ENCODE measurements at regions not wholly inside any gene's neighbourhood (a gene's known extent, or its start where the extent isn't known, plus 50 kb on each side); places are given as distances from the start of the nearest gene placed in this dataset.

- no peak overlapping the region for H4K91ac ChIP-seq (ENCODE audit: insufficient read length, low read depth, low read length)
- no peak overlapping the region for H3K9ac ChIP-seq (ENCODE audit: extremely low read depth, insufficient read length, low read length)
- no peak overlapping the region for H3K4ac ChIP-seq (ENCODE audit: low read depth, low read length)
- H2BK120ac ChIP-seq (ENCODE audit: low read depth, low read length, poor library complexity, severe bottlenecking): no peak overlapping the region
- Mint-ChIP-seq H3K4me3 (no peak overlapping the region), H3K9me3 (peaks cover 3 to 4% of the 10 kb centered on the region in 2 experiments; a peak in 1 of 5 replicates), H3K27me3 (ENCODE audit: low read depth) (no peaks in the 10 kb centered on the region; the same call in none of the 2 replicates), H3K27ac (no peak overlapping the region), H3K36me3 (ENCODE audit: insufficient read depth in 1 of 3, low read depth in 3 of 3) (no peaks in the 10 kb centered on the region), H3K4me1 (peaks cover 31 to 32% of the 10 kb centered on the region in 2 experiments)
- H2BK15ac ChIP-seq (ENCODE audit: low read depth, low read length): no peak overlapping the region
- H2BK20ac ChIP-seq (ENCODE audit: low read depth, low read length, poor library complexity, severe bottlenecking): no peak overlapping the region
- H3K56ac ChIP-seq (ENCODE audit: insufficient read length, low read depth, low read length): no peak overlapping the region
- no peak for DNase-seq
- H3K23ac ChIP-seq (ENCODE audit: insufficient read length, low read depth, low read length): no peak overlapping the region
- no peak overlapping the region for H3T11ph ChIP-seq (ENCODE audit: low read length)
- H3K4me2 ChIP-seq (ENCODE audit: insufficient read depth, insufficient read length, low read length): no peak overlapping the region
- H3K79me2 ChIP-seq (ENCODE audit: insufficient read depth, low read length): no peaks in the 10 kb centered on the region
- H3K9me3 ChIP-seq (ENCODE audit: control insufficient read depth, low read depth, low read length): no peaks in the 10 kb centered on the region
- no peak overlapping the region for H2BK5ac ChIP-seq (ENCODE audit: insufficient read length, low read length)
- no peaks in the 10 kb centered on the region for H3K23me2 ChIP-seq (ENCODE audit: insufficient read length, low read depth, low read length, poor library complexity, severe bottlenecking)
- H3K27ac ChIP-seq (ENCODE audit: insufficient read length, low read depth, low read length): no peak overlapping the region
- no CpG with 5 or more reads among the region's 1 CpG for WGBS (ENCODE audit: extremely low coverage, insufficient read length, low lambda C conversion rate)
- no peak for TF ChIP-seq CTCF (conservative IDR thresholded peaks at IDR 0.05)
- no peaks in the 10 kb centered on the region for H4K20me1 ChIP-seq (ENCODE audit: control insufficient read depth, insufficient read depth, insufficient read length)
- H2BK12ac ChIP-seq (ENCODE audit: insufficient read length, low read depth, low read length): no peak overlapping the region
- no peaks in the 10 kb centered on the region; the same call in 1 of the 2 replicates for H3K27me3 ChIP-seq (ENCODE audit: insufficient read depth, low read length)
- H2AK5ac ChIP-seq (ENCODE audit: insufficient read length, low read length): no peak overlapping the region
- no peaks in the 10 kb centered on the region for H3K79me1 ChIP-seq (ENCODE audit: insufficient read depth, low read depth, low read length, poor library complexity, severe bottlenecking)
- no peak overlapping the region for H3K18ac ChIP-seq (ENCODE audit: insufficient read length, low read depth, low read length)
- H3K4me1 ChIP-seq (ENCODE audit: insufficient read depth, low read length): no peaks in the 10 kb centered on the region; the same call in 1 of the 2 replicates
- no peak overlapping the region for H4K5ac ChIP-seq (ENCODE audit: insufficient read length, low read depth, low read length)
- H2AFZ ChIP-seq (ENCODE audit: low read length): no peak overlapping the region
- H4K8ac ChIP-seq (replicated peaks; ENCODE audit: insufficient read length, low read depth, low read length): no peak overlapping the region
- H3K14ac ChIP-seq (ENCODE audit: insufficient read depth, low read length): no peak overlapping the region
These were observed 280.7 kb upstream of the KLHL1 start for GRCh38 chr13:70388935-70389334.
